Activated T-helper 17 cell treated with anti-CD3 and anti-CD28 coated beads, Interleukin-2, amount 50 U/mL, for 72 hours (primary cell): ENCODE measurements at regions not wholly inside any gene's neighbourhood (a gene's known extent, or its start where the extent isn't known, plus 50 kb on each side); places are given as distances from the start of the nearest gene placed in this dataset.
"Not testable (repeated sequence)": the region's sequence is repeated elsewhere in the genome, so short reads cannot be mapped to it uniquely, and the experiment has no call there.

ENCODE experiments used
- ATAC-seq: fragments of 150-1000 bp; cut with Tn5 transposase; replicated peaks from 2 replicates; pipeline ENCODE4 v1.10.0; 2021; ENCODE audit warnings: mild to moderate bottlenecking, moderate library complexity
- H3K27ac Mint-ChIP-seq: one replicate; pipeline ENCODE4 v1.8.0; 2022; ENCODE audit warnings: mixed read lengths
- H3K27me3 Mint-ChIP-seq: one replicate; pipeline ENCODE4 v1.8.0; 2022; ENCODE audit warnings: mixed read lengths
- H3K36me3 Mint-ChIP-seq: one replicate; pipeline ENCODE4 v1.8.0; 2022; ENCODE audit warnings: low read depth, mild to moderate bottlenecking, mixed read lengths
- H3K4me1 Mint-ChIP-seq: one replicate; pipeline ENCODE4 v1.8.0; 2022; ENCODE audit warnings: mixed read lengths
- H3K4me3 Mint-ChIP-seq: one replicate; pipeline ENCODE4 v1.8.0; 2022; ENCODE audit warnings: mild to moderate bottlenecking, mixed read lengths
- H3K9me3 Mint-ChIP-seq: one replicate; pipeline ENCODE4 v1.8.0; 2022; ENCODE audit warnings: mixed read lengths

- not testable (repeated sequence) for H3K27me3 Mint-ChIP-seq, H3K27ac Mint-ChIP-seq, H3K4me3 Mint-ChIP-seq, H3K9me3 Mint-ChIP-seq, ATAC-seq, H3K36me3 Mint-ChIP-seq, H3K4me1 Mint-ChIP-seq
Measured at GRCh38 chr11:70600911-70601415, 202.6 kb downstream of the CTTN start.

- Mint-ChIP-seq H3K4me1 (no peaks in the 10 kb centered on the region), H3K36me3 (no peaks in the 10 kb centered on the region), H3K4me3 (no peak overlapping the region), H3K27me3 (peaks cover 7% of the 10 kb centered on the region), H3K9me3 (no peaks in the 10 kb centered on the region), H3K27ac (no peak overlapping the region)
- no peak for ATAC-seq
Measured at GRCh38 chr11:70601861-70602538, 203.7 kb downstream of the CTTN start.

- no peak overlapping the region for H3K27ac Mint-ChIP-seq
- ATAC-seq, result no peak
- no peak overlapping the region for H3K4me3 Mint-ChIP-seq
- H3K4me1 Mint-ChIP-seq, result no peaks in the 10 kb centered on the region
- no peaks in the 10 kb centered on the region for H3K9me3 Mint-ChIP-seq
- H3K36me3 Mint-ChIP-seq, result no peaks in the 10 kb centered on the region
- H3K27me3 Mint-ChIP-seq, result peaks cover 4% of the 10 kb centered on the region
Measured at GRCh38 chr11:70603114-70603755, 204.9 kb downstream of the CTTN start.

- Mint-ChIP-seq H3K4me3 (no peak overlapping the region), H3K9me3 (no peaks in the 10 kb centered on the region), H3K27me3 (peaks cover 4% of the 10 kb centered on the region), H3K4me1 (no peaks in the 10 kb centered on the region), H3K36me3 (no peaks in the 10 kb centered on the region), H3K27ac (no peak overlapping the region)
- ATAC-seq, result no peak
Measured at GRCh38 chr11:70603756-70604211, 205.5 kb downstream of the CTTN start.

- ATAC-seq, result no peak
- H3K4me3 Mint-ChIP-seq, result no peak overlapping the region
- no peak overlapping the region for H3K27ac Mint-ChIP-seq
- H3K4me1 Mint-ChIP-seq, result no peaks in the 10 kb centered on the region
- no peaks in the 10 kb centered on the region for H3K9me3 Mint-ChIP-seq
- no peaks in the 10 kb centered on the region for H3K36me3 Mint-ChIP-seq
- peaks cover 4% of the 10 kb centered on the region for H3K27me3 Mint-ChIP-seq
Measured at GRCh38 chr11:70604221-70604620, 205.9 kb downstream of the CTTN start.

GRCh38 chr11:70604630-70605467 is 206.5 kb downstream of the CTTN start:
- peaks cover 4% of the 10 kb centered on the region for H3K27me3 Mint-ChIP-seq
- H3K27ac Mint-ChIP-seq, result no peak overlapping the region
- H3K36me3 Mint-ChIP-seq, result no peaks in the 10 kb centered on the region
- ATAC-seq, result no peak
- H3K4me1 Mint-ChIP-seq, result no peaks in the 10 kb centered on the region
- H3K9me3 Mint-ChIP-seq, result no peaks in the 10 kb centered on the region
- H3K4me3 Mint-ChIP-seq, result no peak overlapping the region

GRCh38 chr11:70605468-70605815 is 207.1 kb downstream of the CTTN start:
- Mint-ChIP-seq H3K4me1 (no peaks in the 10 kb centered on the region), H3K36me3 (no peaks in the 10 kb centered on the region), H3K4me3 (no peak overlapping the region), H3K9me3 (no peaks in the 10 kb centered on the region), H3K27ac (no peak overlapping the region), H3K27me3 (peaks cover 4% of the 10 kb centered on the region)
- no peak for ATAC-seq

- H3K27me3 Mint-ChIP-seq, result peaks cover 4% of the 10 kb centered on the region
Measured at GRCh38 chr11:70605846-70606245, 207.5 kb downstream of the CTTN start.

GRCh38 chr11:70606248-70606950 is 208.1 kb downstream of the CTTN start:
- ATAC-seq, result no peak

More at GRCh38 chr11:70605846-70606245, 207.5 kb downstream of the CTTN start:
- ATAC-seq, result no peak
- Mint-ChIP-seq H3K9me3 (no peaks in the 10 kb centered on the region), H3K4me3 (no peak overlapping the region), H3K4me1 (no peaks in the 10 kb centered on the region), H3K36me3 (no peaks in the 10 kb centered on the region), H3K27ac (no peak overlapping the region)

GRCh38 chr11:70606951-70607330 is 208.6 kb downstream of the CTTN start:
- Mint-ChIP-seq H3K4me3 (no peak overlapping the region), H3K27ac (no peak overlapping the region), H3K9me3 (no peaks in the 10 kb centered on the region), H3K36me3 (no peaks in the 10 kb centered on the region), H3K27me3 (peaks cover 7% of the 10 kb centered on the region), H3K4me1 (no peaks in the 10 kb centered on the region)
- ATAC-seq, result no peak

More at GRCh38 chr11:70606248-70606950, 208.1 kb downstream of the CTTN start:
- no peaks in the 10 kb centered on the region for H3K9me3 Mint-ChIP-seq
- no peaks in the 10 kb centered on the region for H3K36me3 Mint-ChIP-seq
- no peaks in the 10 kb centered on the region for H3K4me1 Mint-ChIP-seq
- no peak overlapping the region for H3K27ac Mint-ChIP-seq
- peaks cover 5% of the 10 kb centered on the region for H3K27me3 Mint-ChIP-seq
- no peak overlapping the region for H3K4me3 Mint-ChIP-seq

GRCh38 chr11:70607561-70607960 is 209.2 kb downstream of the CTTN start:
- Mint-ChIP-seq H3K4me1 (no peaks in the 10 kb centered on the region), H3K27me3 (peaks cover 3% of the 10 kb centered on the region), H3K4me3 (no peak overlapping the region), H3K27ac (no peak overlapping the region), H3K9me3 (no peaks in the 10 kb centered on the region), H3K36me3 (no peaks in the 10 kb centered on the region)
- ATAC-seq, result no peak

- ATAC-seq, result no peak
- Mint-ChIP-seq H3K4me1 (no peaks in the 10 kb centered on the region), H3K9me3 (no peaks in the 10 kb centered on the region), H3K27ac (no peak overlapping the region), H3K36me3 (no peaks in the 10 kb centered on the region), H3K27me3 (peaks cover 3% of the 10 kb centered on the region), H3K4me3 (no peak overlapping the region)
Measured at GRCh38 chr11:70608568-70609470, 210.5 kb downstream of the CTTN start.
